Stomach (tissue), 8 donors: ENCODE measurements at regions not wholly inside any gene's neighbourhood (a gene's known extent, or its start where the extent isn't known, plus 50 kb on each side); places are given as distances from the start of the nearest gene placed in this dataset.

ENCODE experiments used
- DNase-seq, 2 donors: peaks; one replicate each; pipeline versions ENCODE4 v3.0.0 to v3.0.0-alpha.2; 2013 to 2019
- H3K27ac ChIP-seq, 5 donors: fragments of 200-600 bp in 4 of 5; sonication (generic) in 4 of 5; one replicate each; pipeline ENCODE4 v1.5.1; 2013 to 2019; ENCODE audit warnings: mild to moderate bottlenecking in 1 of 5, moderate library complexity in 1 of 5
- H3K27me3 ChIP-seq, 3 donors: fragments of 200-600 bp; sonication (generic); one replicate each; pipeline ENCODE4 v1.5.1; 2017 to 2019; ENCODE audit warnings: mixed run types in 1 of 3
- H3K36me3 ChIP-seq, 4 donors: fragments of 200-600 bp; sonication (generic); 1 replicate in 3 of 4; 2 replicates in 1 of 4; pipeline ENCODE4 v1.5.1; 2016 to 2019
- H3K4me1 ChIP-seq, 4 donors: fragments of 200-600 bp; sonication (generic); one replicate each; pipeline ENCODE4 v1.5.1; 2016 to 2019
- H3K4me3 ChIP-seq, 4 donors: fragments of 200-600 bp; sonication (generic) in 3 of 4; one replicate each; pipeline ENCODE4 v1.5.1; 2016 to 2019; ENCODE audit warnings: mild to moderate bottlenecking in 1 of 4
- H3K9me3 ChIP-seq, 4 donors: fragments of 200-600 bp; sonication (generic); one replicate each; pipeline ENCODE4 v1.5.1; 2016 to 2019
- EP300 ChIP-seq: sonication (generic); formaldehyde crosslinking; IDR thresholded peaks from one replicate; pipeline ENCODE4 v1.6.1; 2017; ENCODE audit warnings: antibody characterized with exemption
- POLR2A ChIP-seq, 4 donors: fragments of 450-650 bp; IDR thresholded peaks; one replicate each; pipeline ENCODE4 v1.6.1; 2016; ENCODE audit warnings: antibody characterized with exemption in 4 of 4, control low read depth in 2 of 4, mild to moderate bottlenecking in 1 of 4, moderate library complexity in 1 of 4
- POLR2AphosphoS5 ChIP-seq, 3 donors: sonication (generic); formaldehyde crosslinking; IDR thresholded peaks; one replicate each; pipeline ENCODE4 v1.6.1; 2016; ENCODE audit warnings: antibody characterized with exemption in 3 of 3
- WGBS, 5 donors: extraction: QIAGEN DNeasy Blood & Tissue Kit in 3 of 5; methylation state at CpG; one replicate each; pipeline versions ENCODE4 v1.1.5 to v1.1.7; 2013 to 2018; 5-methylcytosine and 5-hydroxymethylcytosine counted together
- intact Hi-C: fragments of 100-400 bp; cut with DNase I; formaldehyde crosslinking; loops from one replicate; pipeline ENCODE4 v1.15.1; 2023; ENCODE audit warnings: low total_unique reads
- TF ChIP-seq, protein P1 (sequence below), 7 experiments: fragments of 450-650 bp in 4 of 7; fragments of 200-600 bp in 3 of 7; sonication (generic) in 3 of 7; IDR thresholded peaks; one replicate each; pipeline ENCODE4 v1.5.1; 2016 to 2019; ENCODE audit warnings: antibody characterized with exemption in 7 of 7, control low read depth in 2 of 7, mild to moderate bottlenecking in 1 of 7
- donor health status: healthy with polysubstance abuse.
- donor health status: Bipolar disorder and iron deficiency.
- donor health status: healthy.

DNA sequence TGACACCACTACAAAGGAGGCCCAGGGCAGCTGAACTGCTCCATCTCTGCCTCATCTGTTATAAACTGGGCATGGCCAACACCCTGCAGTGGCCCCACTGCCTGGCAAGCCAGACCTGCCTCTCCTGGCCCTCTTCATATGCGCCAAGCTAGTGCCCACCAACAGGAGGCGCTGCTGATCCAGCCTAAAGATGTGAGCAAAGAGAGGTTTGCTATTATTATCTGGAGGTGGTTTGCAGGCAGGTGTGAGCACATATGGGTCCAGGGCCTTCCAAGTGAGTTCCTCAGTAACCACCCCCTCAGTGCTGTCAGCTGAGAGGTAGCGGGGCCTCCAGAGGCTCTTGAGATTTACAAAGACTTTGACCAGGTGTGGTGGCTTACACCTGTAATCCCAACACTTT is 232.2 kb downstream of the SYK start:
- Histone ChIP-seq H3K36me3 (no peaks in the 10 kb centered on the region), H3K4me1 (peaks cover 18 to 25% (median 21%) of the 10 kb centered on the region in 4 donors), H3K27ac (no peak overlapping the region), H3K9me3 (no peaks in the 10 kb centered on the region), H3K27me3 (no peaks in the 10 kb centered on the region), H3K4me3 (no peak overlapping the region)
- no peak for TF ChIP-seq EP300
- TF ChIP-seq, protein P1, sequence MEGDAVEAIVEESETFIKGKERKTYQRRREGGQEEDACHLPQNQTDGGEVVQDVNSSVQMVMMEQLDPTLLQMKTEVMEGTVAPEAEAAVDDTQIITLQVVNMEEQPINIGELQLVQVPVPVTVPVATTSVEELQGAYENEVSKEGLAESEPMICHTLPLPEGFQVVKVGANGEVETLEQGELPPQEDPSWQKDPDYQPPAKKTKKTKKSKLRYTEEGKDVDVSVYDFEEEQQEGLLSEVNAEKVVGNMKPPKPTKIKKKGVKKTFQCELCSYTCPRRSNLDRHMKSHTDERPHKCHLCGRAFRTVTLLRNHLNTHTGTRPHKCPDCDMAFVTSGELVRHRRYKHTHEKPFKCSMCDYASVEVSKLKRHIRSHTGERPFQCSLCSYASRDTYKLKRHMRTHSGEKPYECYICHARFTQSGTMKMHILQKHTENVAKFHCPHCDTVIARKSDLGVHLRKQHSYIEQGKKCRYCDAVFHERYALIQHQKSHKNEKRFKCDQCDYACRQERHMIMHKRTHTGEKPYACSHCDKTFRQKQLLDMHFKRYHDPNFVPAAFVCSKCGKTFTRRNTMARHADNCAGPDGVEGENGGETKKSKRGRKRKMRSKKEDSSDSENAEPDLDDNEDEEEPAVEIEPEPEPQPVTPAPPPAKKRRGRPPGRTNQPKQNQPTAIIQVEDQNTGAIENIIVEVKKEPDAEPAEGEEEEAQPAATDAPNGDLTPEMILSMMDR (IDR thresholded peaks at IDR 0.05) = peak in 3 of 7 experiments; percentile 4 to 25 (median 7)
- 67 to 96% (median 92%) methylated on average over 3 of the region's 3 CpGs for WGBS, 5 donors
- DNase-seq = no peak
- intact Hi-C loops = loop anchor here (10.0 kb wide), 1 partner anchor 109 kb away; no protein-coding TSS in a partner anchor

DNA sequence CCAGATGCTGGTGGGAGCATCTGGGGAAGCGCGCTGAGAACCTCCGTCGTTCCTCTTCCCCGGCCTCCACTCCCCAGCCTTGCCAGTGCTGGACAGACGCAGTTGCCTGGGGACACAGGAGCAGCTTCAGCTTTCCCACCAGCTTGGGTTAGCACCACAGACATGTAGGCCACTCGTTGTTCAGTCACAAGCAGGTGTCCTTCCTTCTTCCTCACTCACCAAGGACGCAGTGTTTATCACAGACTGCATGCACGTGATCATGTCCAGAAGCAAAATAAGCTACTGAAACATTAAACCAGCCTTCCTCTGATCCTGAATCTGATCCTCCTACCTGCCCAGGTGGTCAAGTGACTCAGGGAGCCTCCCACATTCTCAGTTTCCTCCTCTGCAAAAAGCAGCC is 232.9 kb downstream of the SYK start:
- no peak overlapping the region for H3K4me3 ChIP-seq
- no peaks in the 10 kb centered on the region for H3K27me3 ChIP-seq
- no peaks in the 10 kb centered on the region for H3K36me3 ChIP-seq
- peak overlapping the region in 1 of 5 donors; percentile 60 for H3K27ac ChIP-seq
- intact Hi-C loops = loop anchor here (10.0 kb wide), 1 partner anchor 110 kb away; no protein-coding TSS in a partner anchor
- 82 to 90% (median 84%) methylated on average over 9 of the region's 9 CpGs for WGBS, 5 donors
- H3K9me3 ChIP-seq = no peaks in the 10 kb centered on the region
- H3K4me1 ChIP-seq = peaks cover 18 to 25% (median 23%) of the 10 kb centered on the region in 4 donors
- DNase-seq = no peak
- TF ChIP-seq POLR2A (IDR thresholded peaks at IDR 0.05) = no peak
- no peak for TF ChIP-seq POLR2AphosphoS5 (IDR thresholded peaks at IDR 0.05)
- no peak for TF ChIP-seq EP300
- TF ChIP-seq, protein P1 (IDR thresholded peaks at IDR 0.05) = no peak

DNA sequence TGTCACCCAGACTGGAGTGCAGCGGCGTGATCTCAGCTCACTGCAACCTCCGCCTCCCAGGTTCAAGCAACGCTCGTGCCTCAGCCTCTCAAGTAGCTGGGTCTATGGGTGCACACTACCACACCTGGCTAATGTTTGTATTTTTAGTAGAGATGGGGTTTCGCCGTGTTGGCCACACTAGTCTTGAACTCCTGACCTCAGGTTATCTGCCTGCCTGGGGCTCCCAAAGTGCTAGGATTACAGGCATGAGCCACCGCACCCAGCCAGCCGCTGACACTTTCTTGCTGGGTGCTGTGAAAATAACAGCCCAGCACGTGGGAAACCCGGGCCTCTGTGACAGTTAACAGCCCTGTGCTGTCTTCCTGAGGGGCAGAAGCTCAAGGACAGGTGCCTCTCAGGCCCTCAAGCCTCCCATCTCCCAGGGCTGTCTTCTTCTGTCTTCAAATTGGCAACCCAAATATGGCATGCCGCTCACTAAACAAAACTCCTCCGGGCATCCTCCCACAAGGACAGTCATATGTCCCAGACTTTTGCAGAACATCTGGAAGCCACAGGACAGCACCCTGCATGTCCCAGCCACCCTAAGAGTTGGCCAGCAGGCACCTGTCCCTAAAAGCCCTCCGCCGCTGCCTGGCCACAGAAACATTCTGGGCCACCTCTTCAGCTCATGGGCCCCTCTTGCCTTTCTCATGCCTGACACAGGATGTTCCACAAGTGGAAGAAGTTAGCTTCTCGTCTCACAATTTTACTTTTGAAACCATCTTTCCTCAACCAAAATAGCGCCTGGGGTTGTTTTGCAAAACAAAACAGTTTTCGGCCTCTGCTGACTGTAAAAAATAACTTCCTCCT is 233.6 kb downstream of the SYK start:
- H3K9me3 ChIP-seq = no peaks in the 10 kb centered on the region
- TF ChIP-seq POLR2AphosphoS5 (IDR thresholded peaks at IDR 0.05) = no peak
- TF ChIP-seq, protein P1 (IDR thresholded peaks at IDR 0.05) = no peak
- no peak for TF ChIP-seq POLR2A (IDR thresholded peaks at IDR 0.05)
- TF ChIP-seq EP300 = no peak
- intact Hi-C loops = loop anchor here (5.0 to 10.0 kb wide), 2 partner anchors 110 to 392 kb away; no protein-coding TSS in a partner anchor
- H3K27ac ChIP-seq = peak overlapping the region in 1 of 5 donors; percentile 60
- H3K36me3 ChIP-seq = no peaks in the 10 kb centered on the region
- DNase-seq = no peak
- H3K27me3 ChIP-seq = no peaks in the 10 kb centered on the region
- H3K4me3 ChIP-seq = no peak overlapping the region
- peaks cover 18 to 25% (median 23%) of the 10 kb centered on the region in 4 donors for H3K4me1 ChIP-seq
- 82 to 86% (median 84%) methylated on average over 17 to 18 of the region's 18 CpGs for WGBS, 5 donors

DNA sequence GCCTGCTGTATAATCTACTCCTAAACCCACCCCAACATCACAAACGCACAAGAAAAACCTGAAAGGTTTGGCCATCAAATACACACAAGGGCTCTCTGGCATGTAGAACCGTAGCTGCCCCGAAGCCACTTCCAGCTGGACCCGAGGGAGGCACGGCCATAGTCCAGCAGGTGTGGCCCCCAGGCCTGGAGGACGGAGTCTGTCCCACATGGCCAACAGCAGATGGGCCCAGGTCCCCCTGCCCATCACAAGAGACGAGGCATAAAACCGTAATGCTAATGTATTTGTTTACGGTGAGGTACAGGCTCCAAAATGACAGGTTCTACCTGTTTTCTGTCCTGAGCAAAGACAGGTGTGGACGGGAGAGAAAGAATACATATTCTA is 234.2 kb downstream of the SYK start:
- no peak for DNase-seq
- H3K4me3 ChIP-seq = no peak overlapping the region
- H3K27ac ChIP-seq = peak overlapping the region in 1 of 5 donors; percentile 60
- peaks cover 18 to 25% (median 23%) of the 10 kb centered on the region in 4 donors for H3K4me1 ChIP-seq
- no peaks in the 10 kb centered on the region for H3K9me3 ChIP-seq
- no peaks in the 10 kb centered on the region for H3K27me3 ChIP-seq
- intact Hi-C loops = loop anchor here (5.0 to 10.0 kb wide), 2 partner anchors 111 to 391 kb away; no protein-coding TSS in a partner anchor
- TF ChIP-seq EP300 = no peak
- TF ChIP-seq POLR2A (IDR thresholded peaks at IDR 0.05) = no peak
- no peak for TF ChIP-seq POLR2AphosphoS5 (IDR thresholded peaks at IDR 0.05)
- TF ChIP-seq, protein P1 (IDR thresholded peaks at IDR 0.05) = no peak
- H3K36me3 ChIP-seq = no peaks in the 10 kb centered on the region
- WGBS, 5 donors = 77 to 86% (median 84%) methylated on average over 10 of the region's 10 CpGs
